ENCODE measurements at regions not wholly inside any gene's neighbourhood (a gene's known extent, or its start where the extent isn't known, plus 50 kb on each side); places are given as distances from the start of the nearest gene placed in this dataset.

- H3K9me3 ChIP-seq (replicated peaks; ENCODE audit: control insufficient read depth, insufficient read depth, low read length), result no peaks in the 10 kb centered on the region
- H3K27ac ChIP-seq (ENCODE audit: insufficient read depth, low read depth, low read length), result no peak overlapping the region
- no peaks in the 10 kb centered on the region for H3K36me3 ChIP-seq (ENCODE audit: control insufficient read depth in 2 of 2, extremely low read depth in 1 of 2, insufficient read depth in 2 of 2, low read length in 2 of 2)
- no peak overlapping the region for H3K4me3 ChIP-seq (replicated peaks in 1 of 3; ENCODE audit: insufficient read depth in 1 of 3, low read depth in 1 of 3, low read length in 3 of 3)
- H3K9ac ChIP-seq (replicated peaks; ENCODE audit: extremely low read depth, insufficient read depth, low read length), result no peak overlapping the region
- no peaks in the 10 kb centered on the region for H4K20me1 ChIP-seq (replicated peaks; ENCODE audit: control insufficient read depth, extremely low read depth, insufficient read depth, low read length)
- no TSS peak for BruUV-seq (replicated peaks)
- dilution Hi-C loops (cut with MboI; ENCODE audit: extremely low pct_ligation_motif_present, low sequenced_read_pairs), result no loop called here
- H3K4me1 ChIP-seq (ENCODE audit: control insufficient read depth, extremely low read depth, insufficient read depth, low read length), result no peaks in the 10 kb centered on the region
- POLR2A ChIA-PET, result no interaction called here
- no peak overlapping the region for H3K4me2 ChIP-seq (ENCODE audit: insufficient read depth, low read length)
- H3K27me3 ChIP-seq (ENCODE audit: control insufficient read depth in 2 of 2, insufficient read depth in 2 of 2, low read length in 2 of 2), result no peaks in the 10 kb centered on the region
- TF ChIP-seq EZH2 (IDR thresholded peaks at IDR 0.05; ENCODE audit: borderline replicate concordance, low read depth, low read length, severe bottlenecking), result no peak
- no peak for TF ChIP-seq FOS (IDR thresholded peaks at IDR 0.05; ENCODE audit: borderline replicate concordance, insufficient read depth, low read length)
- TF ChIP-seq MYC (IDR thresholded peaks at IDR 0.05; ENCODE audit: low read depth, low read length), result no peak
- TF ChIP-seq MAX (IDR thresholded peaks at IDR 0.05; ENCODE audit: insufficient read depth, insufficient read length), result no peak
- TF ChIP-seq GATA2 (IDR thresholded peaks at IDR 0.05; ENCODE audit: insufficient read depth, insufficient read length, low read depth, low read length), result no peak
- TF ChIP-seq JUN (IDR thresholded peaks at IDR 0.05; ENCODE audit: borderline replicate concordance, insufficient read depth, insufficient read length, low read depth), result no peak
- TF ChIP-seq CTCF (IDR thresholded peaks at IDR 0.05; ENCODE audit: extremely low read depth in 1 of 2, insufficient read depth in 1 of 2, low read depth in 1 of 2, low read length in 2 of 2), result no peak
- no peak for TF ChIP-seq POLR2AphosphoS5 (IDR thresholded peaks at IDR 0.05; ENCODE audit: insufficient read depth, low read depth, low read length)
- no peak for TF ChIP-seq POLR2A (IDR thresholded peaks at IDR 0.05; ENCODE audit: low read depth, low read length)
- DNase-seq (ENCODE audit: low read depth, low spot score) (no peak), FAIRE-seq (no peak)
- no peak overlapping the region for H2AFZ ChIP-seq (ENCODE audit: low read depth, low read length)
- H3K9me1 ChIP-seq (replicated peaks; ENCODE audit: control insufficient read depth, extremely low read depth, insufficient read depth, low read length), result no peaks in the 10 kb centered on the region
- CTCF ChIA-PET, result interaction anchor here (0.5 to 1.2 kb wide), 2 partner anchors 12 to 1050 kb away, joined by 3 read pairs; no protein-coding TSS in a partner anchor
- intact Hi-C loops (cut with micrococcal nuclease), result no loop called here
- no peaks in the 10 kb centered on the region for H3K79me2 ChIP-seq (ENCODE audit: control insufficient read depth, insufficient read depth, low read length)
Measured at GRCh38 chr5:105632043-105632442, 2038.7 kb downstream of the EFNA5 start.

Measured in endothelial cell of umbilical vein (primary cell).